HG02981 (cell line): ENCODE measurements at regions not wholly inside any gene's neighbourhood (a gene's known extent, or its start where the extent isn't known, plus 50 kb on each side); places are given as distances from the start of the nearest gene placed in this dataset.
"Not testable (repeated sequence)": the region's sequence is repeated elsewhere in the genome, so short reads cannot be mapped to it uniquely, and the experiment has no call there.

Experiments used
- ATAC-seq: cut with Tn5 transposase; IDR thresholded peaks from one replicate; pipeline ENCODE4 v1.9.1; 2021; ENCODE audit warnings: mild to moderate bottlenecking, moderate library complexity; ENCODE audit not compliant: unreplicated experiment

GRCh38 chr2:182477774-182478173 lies 50.9 kb upstream of the PDE1A start:
- ATAC-seq = no peak

- no peak for ATAC-seq
Measured at GRCh38 chr2:182481676-182482075, 54.8 kb upstream of the PDE1A start.

GRCh38 chr2:182482511-182482910 lies 55.7 kb upstream of the PDE1A start:
- no peak for ATAC-seq

- ATAC-seq = no peak
Measured at GRCh38 chr2:182496596-182496995, 69.8 kb upstream of the PDE1A start.

GRCh38 chr2:182499706-182500470 lies 73.1 kb upstream of the PDE1A start:
- ATAC-seq = no peak

- no peak for ATAC-seq
Measured at GRCh38 chr2:182503886-182504285, 77.0 kb upstream of the PDE1A start.

GRCh38 chr2:182504903-182505302 lies 78.1 kb upstream of the PDE1A start:
- no peak for ATAC-seq

GRCh38 chr2:182506606-182507005 lies 79.8 kb upstream of the PDE1A start:
- no peak for ATAC-seq

- ATAC-seq = not testable (repeated sequence)
Measured at GRCh38 chr2:182508583-182508982, 81.7 kb upstream of the PDE1A start.

GRCh38 chr2:182509216-182509615 lies 82.4 kb upstream of the PDE1A start:
- ATAC-seq = no peak

GRCh38 chr2:182521453-182522404 lies 94.9 kb upstream of the PDE1A start:
- no peak for ATAC-seq

GRCh38 chr2:182522405-182522896 lies 95.6 kb upstream of the PDE1A start:
- ATAC-seq = no peak

GRCh38 chr2:182522972-182523473 lies 96.2 kb upstream of the PDE1A start:
- ATAC-seq = no peak

- ATAC-seq = no peak
Measured at GRCh38 chr2:182530636-182531035, 103.8 kb upstream of the PDE1A start.

GRCh38 chr2:182540252-182540651 lies 113.4 kb upstream of the PDE1A start:
- no peak for ATAC-seq

- ATAC-seq = peak; percentile 78
Measured at GRCh38 chr2:182541268-182541667, 114.4 kb upstream of the PDE1A start.

- ATAC-seq = no peak
Measured at GRCh38 chr2:182542501-182543258, 115.8 kb upstream of the PDE1A start.

- no peak for ATAC-seq
Measured at GRCh38 chr2:182543741-182544525, 117.1 kb upstream of the PDE1A start.

- ATAC-seq = peak; percentile 50
Measured at GRCh38 chr2:182545420-182546167, 118.8 kb upstream of the PDE1A start.
